ENCODE measurements at regions not wholly inside any gene's neighbourhood (a gene's known extent, or its start where the extent isn't known, plus 50 kb on each side); places are given as distances from the start of the nearest gene placed in this dataset.
"Not testable (repeated sequence)": the region's sequence is repeated elsewhere in the genome, so short reads cannot be mapped to it uniquely, and the experiment has no call there.

- TF ChIP-seq CTCF (IDR thresholded peaks at IDR 0.05; ENCODE audit: low read depth, low read length): no peak
- no peak overlapping the region for H3K4me3 ChIP-seq (replicated peaks in 1 of 2; ENCODE audit: low read depth in 2 of 2, low read length in 2 of 2)
- DNase-seq (ENCODE audit: low read depth in 2 of 2): no peak
These were observed 301.1 kb downstream of the INHBA start for GRCh38 chr7:41401833-41402232.

GRCh38 chr7:41399171-41399570 is 303.7 kb downstream of the INHBA start:
- no peak for TF ChIP-seq CTCF (IDR thresholded peaks at IDR 0.05; ENCODE audit: low read depth, low read length)
- no peak overlapping the region for H3K4me3 ChIP-seq (replicated peaks in 1 of 2; ENCODE audit: low read depth in 2 of 2, low read length in 2 of 2)
- DNase-seq (ENCODE audit: low read depth in 2 of 2): peak in 1 of 2 donors; percentile 8

- no peak overlapping the region for H3K4me3 ChIP-seq (replicated peaks in 1 of 2; ENCODE audit: low read depth in 2 of 2, low read length in 2 of 2)
- DNase-seq (ENCODE audit: low read depth in 2 of 2): no peak
- no peak for TF ChIP-seq CTCF (IDR thresholded peaks at IDR 0.05; ENCODE audit: low read depth, low read length)
These were observed 311.1 kb downstream of the INHBA start for GRCh38 chr7:41391818-41392217.

- H3K4me3 ChIP-seq (replicated peaks in 1 of 2; ENCODE audit: low read depth in 2 of 2, low read length in 2 of 2); DNase-seq (ENCODE audit: low read depth in 2 of 2): not testable (repeated sequence)
These were observed 314.0 kb downstream of the INHBA start for GRCh38 chr7:41388933-41389332.

- DNase-seq (ENCODE audit: low read depth in 2 of 2): peak in 1 of 2 donors; percentile 44
- no peak for TF ChIP-seq CTCF (IDR thresholded peaks at IDR 0.05; ENCODE audit: low read depth, low read length)
- H3K4me3 ChIP-seq (replicated peaks in 1 of 2; ENCODE audit: low read depth in 2 of 2, low read length in 2 of 2): no peak overlapping the region
These were observed 316.9 kb downstream of the INHBA start for GRCh38 chr7:41385996-41386395.

- H3K4me3 ChIP-seq (replicated peaks in 1 of 2; ENCODE audit: low read depth in 2 of 2, low read length in 2 of 2): no peak overlapping the region
- DNase-seq (ENCODE audit: low read depth in 2 of 2): no peak
- TF ChIP-seq CTCF (IDR thresholded peaks at IDR 0.05; ENCODE audit: low read depth, low read length): no peak
These were observed 318.5 kb downstream of the INHBA start for GRCh38 chr7:41384418-41384817.

- TF ChIP-seq CTCF (IDR thresholded peaks at IDR 0.05; ENCODE audit: low read depth, low read length): no peak
- DNase-seq (ENCODE audit: low read depth in 2 of 2): no peak
These were observed 319.3 kb downstream of the INHBA start for GRCh38 chr7:41383596-41383995.

More at GRCh38 chr7:41383596-41383995, 319.3 kb downstream of the INHBA start:
- no peak overlapping the region for H3K4me3 ChIP-seq (replicated peaks in 1 of 2; ENCODE audit: low read depth in 2 of 2, low read length in 2 of 2)

All from cardiac fibroblast (primary cell).